Sigmoid colon (tissue), 4 donors: ENCODE measurements at regions not wholly inside any gene's neighbourhood (a gene's known extent, or its start where the extent isn't known, plus 50 kb on each side); places are given as distances from the start of the nearest gene placed in this dataset.

Experiments
- EP300 ChIP-seq, 4 donors: sonication (generic); formaldehyde crosslinking; IDR thresholded peaks; one replicate each; pipeline ENCODE4 v1.6.1; 2017; ENCODE audit warnings: antibody characterized with exemption in 4 of 4
- POLR2A ChIP-seq, 2 donors: fragments of 450-650 bp; IDR thresholded peaks; one replicate each; pipeline ENCODE4 v1.6.1; 2016; ENCODE audit warnings: antibody characterized with exemption in 2 of 2, mild to moderate bottlenecking in 2 of 2, moderate library complexity in 2 of 2
- POLR2AphosphoS5 ChIP-seq, 4 donors: sonication (generic); formaldehyde crosslinking; IDR thresholded peaks; one replicate each; pipeline ENCODE4 v1.6.1; 2017; ENCODE audit warnings: antibody characterized with exemption in 4 of 4
- TF ChIP-seq, protein P1 (sequence below), 4 experiments: fragments of 450-650 bp in 3 of 4; fragments of 200-600 bp in 1 of 4; IDR thresholded peaks; one replicate each; pipeline ENCODE4 v1.5.1; 2016 to 2019; ENCODE audit warnings: antibody characterized with exemption in 4 of 4, mild to moderate bottlenecking in 3 of 4, moderate library complexity in 2 of 4

DNA sequence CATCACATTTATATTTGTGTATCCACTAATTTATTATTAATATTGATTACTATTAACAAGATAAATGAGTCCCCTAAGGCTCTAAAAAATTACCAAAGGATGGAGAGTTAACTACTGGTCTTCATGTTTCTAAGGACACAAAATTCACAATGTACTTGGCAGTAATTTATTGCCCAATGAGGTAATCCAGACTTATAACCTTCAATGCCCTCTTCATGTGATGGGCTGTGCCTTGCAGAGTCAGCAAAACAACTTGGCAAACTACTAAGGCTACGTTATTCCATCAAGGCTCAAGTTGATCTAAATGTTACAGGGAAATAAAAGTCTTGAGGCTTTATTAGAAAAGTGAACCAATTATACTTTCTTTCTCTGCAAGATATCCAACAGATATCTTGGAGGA, 804.9 kb upstream of the NXPH2 start:
- TF ChIP-seq, protein P1, sequence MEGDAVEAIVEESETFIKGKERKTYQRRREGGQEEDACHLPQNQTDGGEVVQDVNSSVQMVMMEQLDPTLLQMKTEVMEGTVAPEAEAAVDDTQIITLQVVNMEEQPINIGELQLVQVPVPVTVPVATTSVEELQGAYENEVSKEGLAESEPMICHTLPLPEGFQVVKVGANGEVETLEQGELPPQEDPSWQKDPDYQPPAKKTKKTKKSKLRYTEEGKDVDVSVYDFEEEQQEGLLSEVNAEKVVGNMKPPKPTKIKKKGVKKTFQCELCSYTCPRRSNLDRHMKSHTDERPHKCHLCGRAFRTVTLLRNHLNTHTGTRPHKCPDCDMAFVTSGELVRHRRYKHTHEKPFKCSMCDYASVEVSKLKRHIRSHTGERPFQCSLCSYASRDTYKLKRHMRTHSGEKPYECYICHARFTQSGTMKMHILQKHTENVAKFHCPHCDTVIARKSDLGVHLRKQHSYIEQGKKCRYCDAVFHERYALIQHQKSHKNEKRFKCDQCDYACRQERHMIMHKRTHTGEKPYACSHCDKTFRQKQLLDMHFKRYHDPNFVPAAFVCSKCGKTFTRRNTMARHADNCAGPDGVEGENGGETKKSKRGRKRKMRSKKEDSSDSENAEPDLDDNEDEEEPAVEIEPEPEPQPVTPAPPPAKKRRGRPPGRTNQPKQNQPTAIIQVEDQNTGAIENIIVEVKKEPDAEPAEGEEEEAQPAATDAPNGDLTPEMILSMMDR (IDR thresholded peaks at IDR 0.05) = no peak
- TF ChIP-seq POLR2A (IDR thresholded peaks at IDR 0.05) (no peak), POLR2AphosphoS5 (IDR thresholded peaks at IDR 0.05) (no peak), EP300 (IDR thresholded peaks at IDR 0.05) (no peak)
